ENCODE measurements at regions not wholly inside any gene's neighbourhood (a gene's known extent, or its start where the extent isn't known, plus 50 kb on each side); places are given as distances from the start of the nearest gene placed in this dataset.

- DNase-seq (ENCODE audit: low read depth in 4 of 4, low spot score in 2 of 4) = no peak
Observed at GRCh38 chr11:27907530-27907929, 200.4 kb downstream of the KIF18A start.

DNA sequence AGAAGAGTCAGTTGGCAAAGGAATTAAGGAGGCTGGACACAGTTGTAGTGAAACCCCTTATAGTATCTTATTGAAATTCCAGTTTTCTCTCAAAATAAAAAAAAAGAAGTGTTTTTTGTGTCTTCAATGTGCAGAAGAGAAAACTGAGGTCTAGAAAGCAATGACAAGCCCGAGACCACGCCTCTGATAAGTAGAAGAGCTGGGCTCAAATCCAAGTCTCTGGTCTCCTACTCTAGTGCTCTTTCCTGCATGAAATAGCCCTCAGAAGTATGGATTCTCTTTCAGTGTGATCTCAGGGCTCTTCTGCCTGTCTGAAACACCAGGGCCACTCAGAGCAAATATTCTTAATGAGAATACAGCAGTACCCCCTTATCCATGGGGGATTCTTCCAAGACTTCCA lies 200.9 kb downstream of the KIF18A start:
- DNase-seq (ENCODE audit: low read depth in 4 of 4, low spot score in 2 of 4) = no peak

DNA sequence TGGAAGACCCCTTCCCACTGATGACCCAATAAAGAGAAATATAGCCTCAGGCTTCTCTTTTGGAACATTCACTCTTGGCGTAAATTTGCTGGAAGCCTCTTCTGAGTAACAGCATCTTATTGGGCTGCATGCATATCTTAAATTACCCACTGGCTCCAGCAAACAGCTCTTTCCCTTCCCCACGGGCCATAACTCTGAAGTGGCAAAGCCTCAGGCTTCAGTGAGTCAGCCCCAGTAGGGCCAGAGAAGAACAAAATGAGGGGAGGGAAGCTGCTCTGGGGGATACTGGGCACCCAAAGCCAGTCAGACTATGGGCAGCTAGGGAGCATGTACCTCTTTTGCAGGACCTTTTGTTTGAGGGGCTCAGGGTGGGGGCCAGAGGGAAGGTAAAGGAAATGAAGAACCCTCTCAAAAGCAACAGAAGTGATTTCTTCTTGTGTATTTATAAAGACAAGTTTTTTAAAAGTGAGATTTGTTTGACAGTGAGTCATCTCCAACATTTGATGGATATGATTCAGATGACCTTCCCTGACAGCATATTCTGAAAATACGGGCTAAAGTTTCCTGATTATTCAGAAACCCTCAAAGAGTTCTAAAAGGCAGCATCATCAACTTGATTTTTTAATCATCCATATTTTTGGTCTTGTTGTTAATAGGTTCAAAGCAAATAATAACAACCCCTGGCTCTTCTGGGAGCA lies 203.4 kb downstream of the KIF18A start:
- no peak for DNase-seq (ENCODE audit: low read depth in 4 of 4, low spot score in 2 of 4)

GRCh38 chr11:27902981-27903624 lies 202.8 kb upstream of the BDNF start:
- no peak for DNase-seq (ENCODE audit: low read depth in 4 of 4, low spot score in 2 of 4)

GRCh38 chr11:27898166-27898565 lies 197.9 kb upstream of the BDNF start:
- DNase-seq (ENCODE audit: low read depth in 4 of 4, low spot score in 2 of 4) = no peak

DNA sequence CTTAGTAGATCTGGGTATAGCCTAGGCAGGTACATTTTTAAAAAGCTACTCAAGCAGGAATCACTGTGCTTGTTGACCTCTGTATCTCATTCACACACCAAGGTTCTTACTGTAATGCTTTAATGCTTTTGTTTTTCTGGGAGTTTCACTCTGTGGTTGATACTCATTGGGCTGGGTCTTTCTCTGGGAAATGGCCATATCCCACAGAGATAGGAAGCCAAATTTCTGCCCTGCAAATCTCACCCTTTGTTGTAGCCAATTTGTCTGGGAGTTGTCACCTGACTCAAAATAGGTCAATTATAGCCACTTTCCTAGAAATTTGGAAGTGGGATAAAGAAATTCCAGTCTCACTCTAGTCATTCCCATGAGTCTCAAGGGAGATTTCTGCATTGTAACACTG lies 195.8 kb upstream of the BDNF start:
- DNase-seq (ENCODE audit: low read depth in 4 of 4, low spot score in 2 of 4) = no peak

GRCh38 chr11:27894552-27894951 lies 194.3 kb upstream of the BDNF start:
- DNase-seq (ENCODE audit: low read depth in 4 of 4, low spot score in 2 of 4) = no peak

- no peak for DNase-seq (ENCODE audit: low read depth in 4 of 4, low spot score in 2 of 4)
Observed at GRCh38 chr11:27886857-27887256, 186.6 kb upstream of the BDNF start.

DNA sequence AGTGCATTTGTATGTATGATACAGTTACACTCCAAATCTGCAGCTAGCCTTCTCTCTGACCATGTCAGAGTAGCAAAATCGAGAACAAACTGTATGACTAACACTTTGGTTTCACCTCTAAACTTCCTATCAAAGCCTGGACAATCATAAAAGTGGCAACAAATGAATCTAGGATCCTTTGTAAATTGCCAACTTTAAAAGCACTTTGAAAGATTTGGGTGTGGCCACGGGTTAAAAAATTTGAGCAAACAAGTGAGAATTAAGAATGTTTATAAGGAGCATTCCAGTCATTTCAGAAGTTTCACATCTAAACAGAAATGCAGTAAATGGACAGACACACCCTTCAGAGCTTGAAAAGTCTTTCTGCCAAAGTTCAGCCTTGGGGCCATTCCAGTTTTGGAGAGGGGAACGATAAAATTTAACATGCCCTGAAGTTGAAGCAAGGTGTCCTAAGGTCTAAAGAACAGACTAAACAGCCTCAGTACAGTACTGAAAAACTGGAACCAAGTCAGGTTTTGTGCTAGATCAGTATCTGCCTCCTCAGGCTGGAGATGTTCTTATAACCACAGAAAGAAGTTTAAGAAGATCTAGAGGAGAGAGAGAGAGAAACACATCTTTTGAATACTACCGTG lies 181.9 kb upstream of the BDNF start:
- DNase-seq (ENCODE audit: low read depth in 4 of 4, low spot score in 2 of 4) = no peak

DNA sequence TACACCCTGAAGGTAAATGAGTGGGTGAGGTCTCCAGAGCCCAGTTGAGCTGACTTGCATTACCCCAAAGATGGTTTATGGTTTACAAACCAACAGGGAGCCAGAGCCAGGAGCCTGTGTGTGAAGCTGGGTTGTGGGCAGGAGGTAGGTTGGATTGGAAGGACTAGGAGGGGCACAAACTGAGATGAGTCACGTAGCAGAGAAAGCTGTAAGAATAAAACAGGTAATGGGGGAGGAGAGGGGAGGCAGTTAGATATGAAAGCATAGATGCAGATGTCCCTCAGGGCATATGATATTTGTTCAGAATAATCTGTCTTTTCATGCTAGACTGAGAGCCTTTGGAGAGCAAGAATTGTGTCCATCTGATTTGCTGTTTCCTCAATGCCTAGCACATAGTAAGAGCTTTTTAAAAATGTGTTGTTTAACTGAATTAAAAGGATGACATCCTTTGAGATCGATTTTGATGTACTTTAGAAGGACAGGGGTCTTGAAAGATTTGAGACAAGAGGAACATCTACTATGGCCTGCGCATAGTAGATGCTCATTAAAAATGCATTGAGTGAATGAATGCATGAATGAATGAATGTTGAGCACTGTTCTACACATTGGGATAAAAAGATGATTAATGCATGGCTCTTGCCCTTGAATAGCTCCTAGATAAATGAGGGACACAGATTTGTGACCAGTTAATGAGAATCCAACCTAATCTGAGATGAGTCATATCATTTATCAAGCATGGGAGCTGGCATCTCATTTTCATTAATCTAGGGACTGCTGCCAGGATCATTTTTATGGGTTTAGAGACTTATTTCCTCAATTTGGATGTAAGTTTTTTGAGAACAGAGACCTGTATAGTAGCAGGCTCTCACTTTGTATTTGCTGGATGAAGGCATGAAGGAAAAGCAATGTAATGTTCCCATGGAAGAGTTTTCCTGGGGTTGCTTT lies 175.8 kb upstream of the BDNF start:
- DNase-seq (ENCODE audit: low read depth in 4 of 4, low spot score in 2 of 4) = no peak

- no peak for DNase-seq (ENCODE audit: low read depth in 4 of 4, low spot score in 2 of 4)
Observed at GRCh38 chr11:27874998-27875830, 175.0 kb upstream of the BDNF start.

- no peak for DNase-seq (ENCODE audit: low read depth in 4 of 4, low spot score in 2 of 4)
Observed at GRCh38 chr11:27873664-27874063, 173.4 kb upstream of the BDNF start.

- DNase-seq (ENCODE audit: low read depth in 4 of 4, low spot score in 2 of 4) = no peak
Observed at GRCh38 chr11:27871056-27871455, 170.8 kb upstream of the BDNF start.

GRCh38 chr11:27869701-27870100 lies 169.4 kb upstream of the BDNF start:
- no peak for DNase-seq (ENCODE audit: low read depth in 4 of 4, low spot score in 2 of 4)

DNA sequence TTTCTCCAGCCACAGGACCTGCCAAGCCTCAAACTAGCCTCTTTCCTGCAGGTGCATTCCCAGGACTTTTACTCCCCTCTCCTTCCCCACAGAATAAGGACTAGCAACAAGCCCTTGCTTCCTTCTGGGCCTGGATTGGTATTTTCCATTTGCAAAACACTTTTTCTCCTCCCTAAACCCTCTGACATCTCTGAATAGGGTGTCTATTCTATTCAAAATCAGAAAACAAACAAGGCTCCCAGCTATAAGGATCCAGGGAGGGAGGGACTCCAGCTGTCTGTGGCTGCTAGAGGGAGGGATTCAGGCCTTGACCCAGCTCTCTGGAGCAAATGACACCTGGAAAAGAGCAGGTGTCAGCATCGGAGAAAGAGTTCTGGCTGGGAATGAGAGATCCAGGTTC lies 168.5 kb upstream of the BDNF start:
- no peak for DNase-seq (ENCODE audit: low read depth in 4 of 4, low spot score in 2 of 4)

- DNase-seq (ENCODE audit: low read depth in 4 of 4, low spot score in 2 of 4) = no peak
Observed at GRCh38 chr11:27868226-27868625, 168.0 kb upstream of the BDNF start.

DNA sequence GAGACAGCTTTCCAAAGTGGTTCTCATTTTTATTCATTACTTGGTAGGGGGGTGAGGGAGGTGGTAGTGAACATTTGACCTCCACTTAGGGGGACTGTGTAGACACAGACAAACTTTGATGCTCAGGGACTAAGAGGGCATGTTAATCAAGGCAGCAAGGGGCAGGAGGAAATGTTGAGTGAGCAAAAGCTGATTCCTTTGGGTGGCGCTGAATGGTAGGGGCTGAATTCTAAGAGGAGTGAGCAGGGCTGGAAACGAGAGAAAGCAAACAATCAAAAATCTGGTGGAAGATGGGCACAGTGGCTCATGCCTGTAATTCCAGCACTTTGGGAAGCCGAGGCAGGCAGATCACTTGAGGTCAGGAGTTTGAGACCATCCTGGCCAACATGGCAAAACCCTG lies 164.8 kb upstream of the BDNF start:
- DNase-seq (ENCODE audit: low read depth in 4 of 4, low spot score in 2 of 4) = no peak

DNA sequence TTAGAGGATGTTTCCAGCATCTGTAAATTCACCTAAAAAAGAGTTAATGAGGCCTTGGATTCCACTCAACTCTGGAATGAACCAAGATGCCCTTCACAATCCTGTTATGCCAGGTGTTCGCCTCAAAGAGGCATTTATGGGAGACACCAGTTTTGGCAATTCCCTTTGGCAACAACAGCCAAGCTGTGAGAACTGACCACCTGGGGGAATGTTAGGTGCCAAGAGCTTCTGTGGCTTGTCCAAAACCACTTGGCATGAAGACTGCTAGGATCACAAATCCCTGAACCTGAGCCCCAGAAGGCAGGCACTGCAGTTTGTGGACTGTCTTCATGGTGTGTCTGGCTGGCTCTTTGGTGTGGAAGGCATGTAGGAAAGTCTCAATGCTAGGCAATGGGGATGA lies 164.4 kb upstream of the BDNF start:
- no peak for DNase-seq (ENCODE audit: low read depth in 4 of 4, low spot score in 2 of 4)

GRCh38 chr11:27864091-27864491 lies 163.8 kb upstream of the BDNF start:
- peak; percentile 63 to 78 (median 72) for DNase-seq (ENCODE audit: low read depth in 4 of 4, low spot score in 2 of 4)

GRCh38 chr11:27863637-27864036 lies 163.4 kb upstream of the BDNF start:
- no peak for DNase-seq (ENCODE audit: low read depth in 4 of 4, low spot score in 2 of 4)

All from left renal cortex interstitium (tissue), 4 donors.